ENCODE measurements at regions not wholly inside any gene's neighbourhood (a gene's known extent, or its start where the extent isn't known, plus 50 kb on each side); places are given as distances from the start of the nearest gene placed in this dataset.

DNA sequence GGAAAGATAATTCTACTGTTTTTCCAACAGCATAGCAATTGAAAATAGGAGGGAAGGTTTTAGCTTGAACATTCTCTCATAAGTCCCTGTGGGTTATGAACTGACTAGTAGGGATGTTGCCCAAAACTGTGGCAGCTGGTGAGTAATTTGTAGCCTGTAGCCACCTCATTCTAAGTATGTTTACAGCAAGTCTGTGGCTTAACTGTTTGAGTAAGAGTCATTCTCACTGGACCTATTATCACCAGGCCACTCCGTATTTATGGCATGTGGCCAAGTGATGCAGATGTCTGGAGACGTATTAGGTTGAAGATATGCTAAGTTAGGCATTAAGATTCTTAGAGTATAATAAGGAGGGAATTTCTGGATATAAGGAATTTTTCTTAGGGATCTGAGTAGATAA lies 458.3 kb downstream of the ETNK1 start:
- TF ChIP-seq, protein P1, sequence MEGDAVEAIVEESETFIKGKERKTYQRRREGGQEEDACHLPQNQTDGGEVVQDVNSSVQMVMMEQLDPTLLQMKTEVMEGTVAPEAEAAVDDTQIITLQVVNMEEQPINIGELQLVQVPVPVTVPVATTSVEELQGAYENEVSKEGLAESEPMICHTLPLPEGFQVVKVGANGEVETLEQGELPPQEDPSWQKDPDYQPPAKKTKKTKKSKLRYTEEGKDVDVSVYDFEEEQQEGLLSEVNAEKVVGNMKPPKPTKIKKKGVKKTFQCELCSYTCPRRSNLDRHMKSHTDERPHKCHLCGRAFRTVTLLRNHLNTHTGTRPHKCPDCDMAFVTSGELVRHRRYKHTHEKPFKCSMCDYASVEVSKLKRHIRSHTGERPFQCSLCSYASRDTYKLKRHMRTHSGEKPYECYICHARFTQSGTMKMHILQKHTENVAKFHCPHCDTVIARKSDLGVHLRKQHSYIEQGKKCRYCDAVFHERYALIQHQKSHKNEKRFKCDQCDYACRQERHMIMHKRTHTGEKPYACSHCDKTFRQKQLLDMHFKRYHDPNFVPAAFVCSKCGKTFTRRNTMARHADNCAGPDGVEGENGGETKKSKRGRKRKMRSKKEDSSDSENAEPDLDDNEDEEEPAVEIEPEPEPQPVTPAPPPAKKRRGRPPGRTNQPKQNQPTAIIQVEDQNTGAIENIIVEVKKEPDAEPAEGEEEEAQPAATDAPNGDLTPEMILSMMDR (IDR thresholded peaks at IDR 0.05): no peak
- TF ChIP-seq ZFX (IDR thresholded peaks at IDR 0.05; ENCODE audit: borderline replicate concordance): no peak
- no peak overlapping the region for H3K27ac ChIP-seq

DNA sequence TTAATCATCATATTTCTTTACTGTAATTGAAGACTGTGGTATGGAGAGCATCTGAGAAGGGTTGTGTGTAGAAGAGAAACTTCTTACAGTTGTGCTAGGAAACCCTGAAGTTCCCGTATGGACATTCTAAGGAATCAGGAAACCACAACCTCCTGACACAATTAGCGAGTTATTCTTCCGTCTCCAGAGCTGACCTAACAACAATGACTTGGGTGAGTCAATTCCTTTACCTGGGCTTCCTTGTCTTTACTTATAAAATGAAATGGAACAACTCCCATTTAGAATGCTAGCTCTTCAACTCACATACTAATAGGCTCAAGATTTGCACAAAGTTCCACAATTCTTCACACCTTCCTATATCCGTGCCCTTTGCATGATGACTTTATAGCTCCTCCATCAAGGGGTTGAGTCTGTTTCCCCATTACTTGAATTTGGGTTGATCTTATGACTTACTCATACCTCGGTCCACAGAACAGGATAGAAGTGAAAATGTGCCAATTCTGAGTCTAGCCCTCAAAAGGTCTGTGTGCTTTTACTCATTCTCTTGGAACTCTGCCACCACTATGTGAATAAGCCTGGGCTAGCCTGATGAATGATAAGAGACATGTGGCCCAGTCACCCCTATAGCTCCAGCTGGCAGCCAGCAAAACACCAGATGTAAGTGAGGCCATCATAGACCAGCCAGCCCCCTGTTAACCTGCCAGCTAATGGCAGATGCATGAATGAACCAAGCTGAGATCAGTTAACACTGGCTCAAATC lies 459.4 kb downstream of the ETNK1 start:
- TF ChIP-seq ZFX (IDR thresholded peaks at IDR 0.05; ENCODE audit: borderline replicate concordance): no peak
- TF ChIP-seq, protein P1 (IDR thresholded peaks at IDR 0.05): no peak
- no peak overlapping the region for H3K27ac ChIP-seq

DNA sequence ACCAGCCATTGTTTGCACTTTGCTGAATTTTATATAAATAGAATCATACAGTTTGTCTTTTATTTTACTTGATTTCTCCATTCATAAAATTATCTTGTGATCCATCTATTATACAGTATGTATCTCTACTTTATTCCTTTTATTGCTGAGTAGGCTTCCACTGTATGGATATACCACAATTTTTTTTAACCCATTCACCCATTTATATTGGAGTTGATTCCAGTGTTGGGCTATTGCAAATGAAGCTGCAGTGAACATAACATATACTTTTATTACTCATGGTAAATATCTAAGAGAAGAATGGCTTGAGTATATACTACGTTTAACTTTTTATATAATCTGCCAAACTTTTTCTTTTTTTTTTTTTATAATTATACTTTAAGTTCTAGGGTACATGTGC lies 463.6 kb downstream of the ETNK1 start:
- no peak overlapping the region for H3K27ac ChIP-seq
- TF ChIP-seq ZFX (IDR thresholded peaks at IDR 0.05; ENCODE audit: borderline replicate concordance): no peak
- TF ChIP-seq, protein P1 (IDR thresholded peaks at IDR 0.05): no peak

DNA sequence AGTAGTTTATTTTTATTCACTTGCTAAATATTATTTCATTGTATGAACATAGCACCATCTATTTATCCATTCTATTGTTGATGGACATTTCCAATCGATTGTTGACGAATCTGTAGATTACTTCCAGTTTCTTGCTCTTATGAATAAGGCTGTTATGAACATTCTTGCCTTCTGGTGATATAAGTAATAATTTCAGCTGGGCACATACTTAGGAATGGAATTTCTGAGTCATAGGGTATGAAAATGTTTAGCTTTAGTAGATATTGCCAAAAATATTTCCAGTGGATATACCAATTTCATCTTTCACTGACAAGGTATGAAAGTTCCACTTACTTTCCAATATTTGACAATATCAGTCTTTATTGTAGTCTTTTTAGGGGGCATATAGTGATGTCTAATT lies 468.5 kb downstream of the ETNK1 start:
- no peak for TF ChIP-seq ZFX (IDR thresholded peaks at IDR 0.05; ENCODE audit: borderline replicate concordance)
- TF ChIP-seq, protein P1 (IDR thresholded peaks at IDR 0.05): no peak
- H3K27ac ChIP-seq: no peak overlapping the region

DNA sequence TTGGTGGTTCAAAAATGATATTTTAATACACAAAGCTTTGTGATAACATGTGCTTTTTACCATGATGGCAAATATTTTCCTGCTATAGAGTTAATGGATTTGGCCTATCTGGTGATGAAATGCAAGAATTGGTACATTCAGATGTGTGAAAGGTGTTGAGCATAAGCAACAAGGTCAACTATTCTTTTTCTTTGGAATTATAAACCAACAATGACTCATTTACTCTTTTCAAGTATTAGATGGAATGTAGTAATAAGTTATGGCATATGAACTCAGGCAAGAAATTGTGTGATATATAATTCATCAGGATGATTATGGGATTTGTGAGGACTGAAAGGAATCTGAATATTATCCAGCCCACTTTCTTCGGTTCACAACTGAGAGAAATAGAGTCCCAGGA lies 471.4 kb downstream of the ETNK1 start:
- no peak overlapping the region for H3K27ac ChIP-seq
- no peak for TF ChIP-seq ZFX (IDR thresholded peaks at IDR 0.05; ENCODE audit: borderline replicate concordance)
- TF ChIP-seq, protein P1 (IDR thresholded peaks at IDR 0.05): no peak

DNA sequence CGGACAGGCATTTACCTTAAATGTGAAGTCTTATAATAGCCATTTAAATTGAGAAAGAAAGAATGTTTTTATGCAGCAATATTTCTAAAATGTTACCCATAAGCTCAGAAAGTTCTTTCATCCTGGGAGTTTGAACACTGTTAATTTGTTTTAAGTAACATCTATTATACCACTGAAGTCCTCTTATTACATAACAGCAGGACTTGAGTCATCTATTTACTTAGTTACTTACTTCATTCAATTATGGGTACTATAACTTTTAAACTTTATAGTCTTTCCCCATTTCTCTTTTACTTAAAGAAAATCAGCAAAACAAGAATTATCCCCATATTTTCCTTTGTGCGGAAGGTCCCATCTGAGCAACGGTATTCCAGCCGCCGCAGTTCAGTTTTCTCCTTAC lies 473.1 kb downstream of the ETNK1 start:
- no peak overlapping the region for H3K27ac ChIP-seq
- TF ChIP-seq, protein P1 (IDR thresholded peaks at IDR 0.05): no peak
- no peak for TF ChIP-seq ZFX (IDR thresholded peaks at IDR 0.05; ENCODE audit: borderline replicate concordance)

DNA sequence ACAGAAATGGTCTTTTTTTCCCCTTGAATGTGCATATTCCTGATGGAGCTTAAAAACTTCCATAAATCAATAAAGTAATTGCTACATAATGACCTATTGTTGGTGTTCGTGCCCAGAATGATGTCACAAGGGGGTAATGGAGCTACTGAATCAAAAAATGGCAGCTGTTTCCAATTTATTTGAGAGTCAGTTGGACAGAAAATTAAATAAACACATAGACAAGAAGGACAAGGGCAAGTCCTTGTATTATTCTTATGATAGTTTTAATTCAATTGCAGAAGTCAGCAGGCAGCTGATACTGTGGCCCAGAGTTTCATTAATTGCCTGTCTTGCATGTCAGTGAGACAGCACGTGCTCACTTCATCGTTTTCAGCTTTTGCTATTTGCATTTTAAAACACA lies 473.5 kb downstream of the ETNK1 start:
- TF ChIP-seq, protein P1 (IDR thresholded peaks at IDR 0.05): no peak
- no peak for TF ChIP-seq ZFX (IDR thresholded peaks at IDR 0.05; ENCODE audit: borderline replicate concordance)
- no peak overlapping the region for H3K27ac ChIP-seq

All from 22Rv1 (cell line).